ENCODE measurements at regions not wholly inside any gene's neighbourhood (a gene's known extent, or its start where the extent isn't known, plus 50 kb on each side); places are given as distances from the start of the nearest gene placed in this dataset.
"Not testable (repeated sequence)": the region's sequence is repeated elsewhere in the genome, so short reads cannot be mapped to it uniquely, and the experiment has no call there.

DNA sequence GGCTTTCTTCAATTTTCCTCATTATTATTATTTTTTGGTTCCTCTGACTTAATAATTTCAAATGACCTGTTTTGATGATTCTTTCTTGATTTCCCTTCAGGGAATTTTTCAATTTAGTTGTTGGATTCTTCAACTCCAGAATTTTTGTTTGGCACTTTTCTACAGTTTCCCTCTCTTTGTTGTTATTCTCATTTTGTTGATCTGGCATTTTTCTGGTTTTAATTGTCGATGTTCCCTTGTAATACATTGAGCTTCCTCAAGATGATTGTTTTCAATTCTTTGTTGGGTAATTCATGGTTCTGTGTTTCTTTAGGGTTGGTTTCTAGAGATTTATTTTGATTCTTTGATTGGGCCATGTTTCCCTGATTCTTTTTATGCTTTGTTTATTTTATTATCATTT is 67.8 kb upstream of the DNAJC1 start:
- H3K4me1 ChIP-seq (ENCODE audit: control insufficient read depth, extremely low read depth, insufficient read depth, low read length), result no peaks in the 10 kb centered on the region
- no peaks in the 10 kb centered on the region for H3K79me2 ChIP-seq (ENCODE audit: control insufficient read depth, insufficient read depth, low read length)
- H3K27me3 ChIP-seq (ENCODE audit: control insufficient read depth, extremely low read depth, insufficient read depth, low read length), result no peaks in the 10 kb centered on the region
- no peaks in the 10 kb centered on the region for H3K9me3 ChIP-seq (ENCODE audit: control insufficient read depth, low read depth, low read length)
- no peak overlapping the region for H3K9ac ChIP-seq (ENCODE audit: control insufficient read depth, extremely low read depth, insufficient read depth, low read length)
- no peak overlapping the region for H3K4me2 ChIP-seq (ENCODE audit: control insufficient read depth, extremely low read depth, insufficient read depth, low read depth, low read length)
- no peak overlapping the region for H2AFZ ChIP-seq (ENCODE audit: control insufficient read depth, low read length)
- no peak for DNase-seq (ENCODE audit: low read depth, low spot score)
- no peak overlapping the region for H3K4me3 ChIP-seq (ENCODE audit: control insufficient read depth in 2 of 3, extremely low read depth in 1 of 3, insufficient read depth in 2 of 3, low read depth in 1 of 3, low read length in 3 of 3)
- H4K20me1 ChIP-seq (ENCODE audit: control insufficient read depth, extremely low read depth, insufficient read depth, low read length), result no peaks in the 10 kb centered on the region
- no peaks in the 10 kb centered on the region for H3K9me1 ChIP-seq (ENCODE audit: control insufficient read depth, extremely low read depth, insufficient read depth, low read length)
- dilution Hi-C loops (cut with MboI; ENCODE audit: extremely low pct_ligation_motif_present, low sequenced_read_pairs), result no loop called here
- no peak for FAIRE-seq
- H3K36me3 ChIP-seq (ENCODE audit: control insufficient read depth in 2 of 2, extremely low read depth in 1 of 2, insufficient read depth in 2 of 2, low read length in 2 of 2), result no peaks in the 10 kb centered on the region
- no peak overlapping the region for H3K27ac ChIP-seq (ENCODE audit: control insufficient read depth, insufficient read depth, low read length)
- TF ChIP-seq EZH2 (IDR thresholded peaks at IDR 0.05; ENCODE audit: low read length) (no peak), CTCF (optimal IDR thresholded peaks at IDR 0.05 in 1 of 3, IDR thresholded peaks at IDR 0.05 in 1 of 3, conservative IDR thresholded peaks at IDR 0.05 in 1 of 3; ENCODE audit: extremely low read depth in 1 of 3, insufficient read depth in 2 of 3, low read length in 3 of 3) (no peak)

DNA sequence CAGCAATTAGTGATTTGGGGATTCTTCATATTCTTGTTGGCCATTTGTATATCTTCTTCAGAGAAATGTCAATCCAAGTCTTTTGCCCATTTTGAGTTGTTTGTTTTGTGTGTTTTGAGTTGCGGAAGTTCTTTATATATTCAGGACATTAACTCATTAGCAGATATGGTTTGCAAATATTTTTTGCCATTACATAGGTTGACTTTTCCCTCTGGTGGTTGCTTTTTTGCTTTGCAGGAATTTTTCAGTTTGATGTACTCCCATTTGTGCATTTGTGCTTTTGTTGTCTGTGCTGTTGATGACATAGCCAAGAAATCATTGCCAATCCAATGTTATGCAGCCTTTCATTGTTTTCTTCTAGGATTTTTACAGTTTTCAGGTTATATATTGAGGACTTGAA is 63.6 kb upstream of the DNAJC1 start:
- Histone ChIP-seq H3K9me1 (ENCODE audit: control insufficient read depth, extremely low read depth, insufficient read depth, low read length) (no peaks in the 10 kb centered on the region), H3K79me2 (ENCODE audit: control insufficient read depth, insufficient read depth, low read length) (no peaks in the 10 kb centered on the region), H3K27ac (ENCODE audit: control insufficient read depth, insufficient read depth, low read length) (no peak overlapping the region), H2AFZ (ENCODE audit: control insufficient read depth, low read length) (no peak overlapping the region), H3K4me3 (ENCODE audit: control insufficient read depth in 2 of 3, extremely low read depth in 1 of 3, insufficient read depth in 2 of 3, low read depth in 1 of 3, low read length in 3 of 3) (no peak overlapping the region), H3K9me3 (ENCODE audit: control insufficient read depth, low read depth, low read length) (no peaks in the 10 kb centered on the region), H3K4me2 (ENCODE audit: control insufficient read depth, extremely low read depth, insufficient read depth, low read depth, low read length) (no peak overlapping the region), H3K36me3 (ENCODE audit: control insufficient read depth in 2 of 2, extremely low read depth in 1 of 2, insufficient read depth in 2 of 2, low read length in 2 of 2) (no peaks in the 10 kb centered on the region), H4K20me1 (ENCODE audit: control insufficient read depth, extremely low read depth, insufficient read depth, low read length) (no peaks in the 10 kb centered on the region), H3K27me3 (ENCODE audit: control insufficient read depth, extremely low read depth, insufficient read depth, low read length) (no peaks in the 10 kb centered on the region), H3K9ac (ENCODE audit: control insufficient read depth, extremely low read depth, insufficient read depth, low read length) (no peak overlapping the region), H3K4me1 (ENCODE audit: control insufficient read depth, extremely low read depth, insufficient read depth, low read length) (no peaks in the 10 kb centered on the region)
- DNase-seq (ENCODE audit: low read depth, low spot score) (no peak), FAIRE-seq (no peak)
- dilution Hi-C loops (cut with MboI; ENCODE audit: extremely low pct_ligation_motif_present, low sequenced_read_pairs), result no loop called here
- TF ChIP-seq EZH2 (IDR thresholded peaks at IDR 0.05; ENCODE audit: low read length) (no peak), CTCF (optimal IDR thresholded peaks at IDR 0.05 in 1 of 3, IDR thresholded peaks at IDR 0.05 in 1 of 3, conservative IDR thresholded peaks at IDR 0.05 in 1 of 3; ENCODE audit: extremely low read depth in 1 of 3, insufficient read depth in 2 of 3, low read length in 3 of 3) (no peak)

DNA sequence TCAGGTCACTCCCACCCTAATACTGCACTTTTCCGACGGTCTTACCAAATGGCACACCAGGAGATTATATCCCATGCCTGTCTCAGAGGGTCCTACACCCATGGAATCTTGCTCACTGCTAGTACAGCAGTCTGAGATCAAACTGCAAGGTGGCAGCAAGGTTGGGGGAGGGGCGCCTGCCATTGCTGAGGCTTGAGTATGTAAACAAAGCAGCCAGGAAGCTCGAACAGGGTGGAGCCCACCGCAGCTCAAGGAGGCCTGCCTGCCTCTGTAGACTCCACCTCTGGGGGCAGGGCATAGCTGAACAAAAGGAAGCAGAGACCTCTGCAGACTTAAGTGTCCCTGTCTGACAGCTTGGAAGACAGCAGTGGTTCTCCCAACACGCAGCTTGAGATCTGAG is 57.5 kb upstream of the DNAJC1 start:
- H3K9me3 ChIP-seq (ENCODE audit: control insufficient read depth, low read depth, low read length); H3K4me3 ChIP-seq (ENCODE audit: control insufficient read depth in 2 of 3, extremely low read depth in 1 of 3, insufficient read depth in 2 of 3, low read depth in 1 of 3, low read length in 3 of 3); H3K79me2 ChIP-seq (ENCODE audit: control insufficient read depth, insufficient read depth, low read length); H3K27me3 ChIP-seq (ENCODE audit: control insufficient read depth, extremely low read depth, insufficient read depth, low read length); H4K20me1 ChIP-seq (ENCODE audit: control insufficient read depth, extremely low read depth, insufficient read depth, low read length); H3K4me2 ChIP-seq (ENCODE audit: control insufficient read depth, extremely low read depth, insufficient read depth, low read depth, low read length); H3K27ac ChIP-seq (ENCODE audit: control insufficient read depth, insufficient read depth, low read length); H3K4me1 ChIP-seq (ENCODE audit: control insufficient read depth, extremely low read depth, insufficient read depth, low read length); dilution Hi-C loops (cut with MboI; ENCODE audit: extremely low pct_ligation_motif_present, low sequenced_read_pairs); H3K9ac ChIP-seq (ENCODE audit: control insufficient read depth, extremely low read depth, insufficient read depth, low read length); H3K36me3 ChIP-seq (ENCODE audit: control insufficient read depth in 2 of 2, extremely low read depth in 1 of 2, insufficient read depth in 2 of 2, low read length in 2 of 2); H2AFZ ChIP-seq (ENCODE audit: control insufficient read depth, low read length); H3K9me1 ChIP-seq (ENCODE audit: control insufficient read depth, extremely low read depth, insufficient read depth, low read length); FAIRE-seq; DNase-seq (ENCODE audit: low read depth, low spot score): not testable (repeated sequence)
